Common myeloid progenitor, CD34-positive (primary cell): ENCODE measurements at regions not wholly inside any gene's neighbourhood (a gene's known extent, or its start where the extent isn't known, plus 50 kb on each side); places are given as distances from the start of the nearest gene placed in this dataset.
"Not testable (repeated sequence)": the region's sequence is repeated elsewhere in the genome, so short reads cannot be mapped to it uniquely, and the experiment has no call there.

Source experiments
- CTCF ChIA-PET: fragments of 350-600 bp; sonication (Branson Sonifier 250); formaldehyde crosslinking; loops from one replicate; lab custom pipeline; 2021; ENCODE audit warnings: antibody characterized with exemption; lab: Charles Lee
- POLR2A ChIA-PET: fragments of 350-600 bp; sonication (Branson Sonifier 250); formaldehyde crosslinking; loops from one replicate; lab custom pipeline; 2021; ENCODE audit warnings: antibody characterized with exemption; lab: Charles Lee
- DNase-seq, 3 donors: peaks; one replicate each; pipeline versions ENCODE4 v3.0.0 to v3.0.0-alpha.2; 2013
- H3K27ac ChIP-seq, 2 experiments: 1 replicate in 1 of 2; 2 replicates in 1 of 2; pipeline ENCODE4 v1.7.0; 2013; ENCODE audit warnings: inconsistent platforms in 2 of 2, low read length in 2 of 2, mild to moderate bottlenecking in 2 of 2, low read depth in 1 of 2, moderate library complexity in 1 of 2; ENCODE audit not compliant: severe bottlenecking in 2 of 2, insufficient read depth in 1 of 2, poor library complexity in 1 of 2
- H3K27me3 ChIP-seq, 5 experiments: replicated peaks in 2 of 5; 1 replicate in 3 of 5; 2 replicates in 2 of 5; pipeline versions ENCODE4 v1.6.1 to v1.7.0; 2013; ENCODE audit warnings: low read length in 4 of 5, mild to moderate bottlenecking in 2 of 5, moderate library complexity in 2 of 5, inconsistent platforms in 1 of 5; ENCODE audit not compliant: insufficient read depth in 5 of 5, control insufficient read depth in 4 of 5
- H3K36me3 ChIP-seq, 4 experiments: 1 replicate in 2 of 4; 2 replicates in 2 of 4; pipeline versions ENCODE4 v1.6.1 to v1.7.0; 2013; ENCODE audit warnings: low read length in 3 of 4, control low read depth in 1 of 4, mild to moderate bottlenecking in 1 of 4; ENCODE audit not compliant: control insufficient read depth in 4 of 4, insufficient read depth in 4 of 4
- H3K4me1 ChIP-seq, 4 experiments: 1 replicate in 3 of 4; 2 replicates in 1 of 4; pipeline versions ENCODE4 v1.6.1 to v1.7.1; 2013; ENCODE audit warnings: low read length in 3 of 4, mild to moderate bottlenecking in 3 of 4, control low read depth in 1 of 4, inconsistent platforms in 1 of 4, moderate library complexity in 1 of 4; ENCODE audit not compliant: control insufficient read depth in 4 of 4, insufficient read depth in 4 of 4; ENCODE audit errors: control extremely low read depth in 1 of 4
- H3K4me3 ChIP-seq, 7 experiments: 1 replicate in 4 of 7; 2 replicates in 3 of 7; pipeline versions ENCODE4 v1.5.1 to v1.7.0; 2013; ENCODE audit warnings: mild to moderate bottlenecking in 7 of 7, low read length in 6 of 7, moderate library complexity in 6 of 7, inconsistent platforms in 2 of 7, low read depth in 2 of 7, control low read depth in 1 of 7; ENCODE audit not compliant: insufficient read depth in 4 of 7, control insufficient read depth in 1 of 7; ENCODE audit errors: extremely low read depth in 1 of 7
- H3K9me3 ChIP-seq, 5 experiments: 1 replicate in 4 of 5; 2 replicates in 1 of 5; pipeline versions ENCODE4 v1.6.1 to v1.7.1; 2013; ENCODE audit warnings: low read length in 4 of 5, mild to moderate bottlenecking in 2 of 5, inconsistent platforms in 1 of 5, low read depth in 1 of 5, moderate library complexity in 1 of 5; ENCODE audit not compliant: control insufficient read depth in 4 of 5, insufficient read depth in 2 of 5; ENCODE audit errors: control extremely low read depth in 1 of 5
- WGBS: methylation state at CpG from one replicate; pipeline ENCODE4 v1.1.5; 2013; ENCODE audit not compliant: insufficient coverage; 5-methylcytosine and 5-hydroxymethylcytosine counted together

GRCh38 chr3:187880851-187881250 lies 135.6 kb upstream of the BCL6 start:
- Histone ChIP-seq H3K27ac (no peak overlapping the region), H3K9me3 (peaks cover 0 to 3% (median 0%) of the 10 kb centered on the region in 5 experiments), H3K4me1 (no peaks in the 10 kb centered on the region), H3K36me3 (no peaks in the 10 kb centered on the region), H3K4me3 (no peak overlapping the region), H3K27me3 (no peaks in the 10 kb centered on the region)
- ChIA-PET CTCF (no interaction called here), POLR2A (no interaction called here)
- no peak for DNase-seq
- 100% methylated on average over 1 of the region's 1 CpG for WGBS

- Histone ChIP-seq H3K27me3 (no peaks in the 10 kb centered on the region), H3K4me3 (no peak overlapping the region), H3K27ac (no peak overlapping the region), H3K4me1 (no peaks in the 10 kb centered on the region), H3K9me3 (peaks cover 0 to 5% (median 0%) of the 10 kb centered on the region in 5 experiments), H3K36me3 (no peaks in the 10 kb centered on the region)
- WGBS: 83% methylated on average over 1 of the region's 1 CpG
- ChIA-PET CTCF (no interaction called here), POLR2A (no interaction called here)
- DNase-seq: no peak
Measured at GRCh38 chr3:187888701-187889100, 143.4 kb upstream of the BCL6 start.

DNA sequence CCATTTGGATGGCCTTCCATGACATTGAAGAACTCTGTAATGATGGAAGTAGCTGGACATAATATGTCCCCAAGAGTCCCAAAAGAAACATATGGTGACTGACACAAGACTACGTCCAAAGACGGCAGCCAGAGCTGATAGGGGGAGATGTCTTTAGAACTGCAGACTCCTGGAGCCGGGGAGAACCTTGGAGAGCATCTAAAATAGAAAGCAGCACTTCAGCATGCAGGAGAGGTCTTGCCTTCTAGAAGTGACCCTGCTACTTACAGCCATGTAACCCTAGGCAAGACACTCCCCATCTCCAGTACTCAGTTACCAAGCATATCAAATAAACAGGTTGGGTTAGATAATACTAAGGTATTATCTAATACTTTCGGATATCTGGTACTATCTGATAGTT lies 143.8 kb upstream of the BCL6 start:
- Histone ChIP-seq H3K27ac (no peak overlapping the region), H3K9me3 (peaks cover 0 to 5% (median 0%) of the 10 kb centered on the region in 5 experiments), H3K4me3 (no peak overlapping the region), H3K4me1 (no peaks in the 10 kb centered on the region), H3K27me3 (no peaks in the 10 kb centered on the region), H3K36me3 (no peaks in the 10 kb centered on the region)
- POLR2A ChIA-PET: no interaction called here
- DNase-seq: no peak
- WGBS: 100% methylated on average over 3 of the region's 4 CpGs
- CTCF ChIA-PET: no interaction called here

DNA sequence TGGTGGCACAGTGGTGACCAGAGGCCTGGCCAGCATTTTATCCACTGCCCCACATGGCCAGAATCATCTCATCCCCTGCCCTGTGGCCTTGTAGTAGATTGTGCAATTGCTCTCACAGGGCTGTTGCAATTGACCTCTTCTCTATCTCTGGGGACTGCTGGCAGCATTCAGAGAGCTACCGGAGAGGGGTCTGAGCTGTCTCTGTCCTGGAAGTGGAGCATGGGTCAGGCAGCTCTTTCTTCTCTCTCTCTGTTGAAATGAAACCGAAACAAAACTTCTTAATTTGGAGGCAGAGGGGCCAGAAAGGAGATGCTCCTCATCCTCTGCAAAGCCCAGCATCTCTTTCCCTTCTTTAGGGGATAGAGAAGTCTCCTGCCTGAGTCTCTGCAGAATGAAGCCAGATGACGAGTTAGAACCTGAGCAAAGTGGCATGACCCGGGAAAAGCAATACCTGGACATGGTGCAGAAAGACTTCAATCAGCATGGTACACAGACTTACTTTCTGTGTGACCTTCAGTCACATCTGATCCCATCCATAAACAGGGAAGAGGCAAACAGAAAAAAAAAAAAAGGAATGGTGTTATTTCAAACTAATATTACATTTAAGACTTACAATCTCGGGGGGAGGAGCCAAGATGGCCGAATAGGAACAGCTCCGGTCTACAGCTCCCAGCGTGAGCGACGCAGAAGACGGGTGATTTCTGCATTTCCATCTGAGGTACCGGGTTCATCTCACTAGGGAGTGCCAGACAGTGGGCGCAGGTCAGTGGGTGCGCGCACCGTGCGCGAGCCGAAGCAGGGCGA lies 144.5 kb upstream of the BCL6 start:
- ChIA-PET POLR2A (no interaction called here), CTCF (no interaction called here)

GRCh38 chr3:187890405-187890752 lies 145.1 kb upstream of the BCL6 start:
- DNase-seq, H3K4me1 ChIP-seq, POLR2A ChIA-PET, CTCF ChIA-PET, H3K27me3 ChIP-seq, H3K36me3 ChIP-seq, H3K27ac ChIP-seq, H3K9me3 ChIP-seq, H3K4me3 ChIP-seq: not testable (repeated sequence)
- WGBS: 96% methylated on average over 11 of the region's 15 CpGs

More for the DNA sequence above, 144.5 kb upstream of the BCL6 start:
- H3K27me3 ChIP-seq: no peaks in the 10 kb centered on the region
- DNase-seq: no peak
- H3K4me1 ChIP-seq: no peaks in the 10 kb centered on the region
- peaks cover 0 to 5% (median 0%) of the 10 kb centered on the region in 5 experiments for H3K9me3 ChIP-seq
- 93% methylated on average over 3 of the region's 20 CpGs for WGBS
- no peak overlapping the region for H3K27ac ChIP-seq
- no peaks in the 10 kb centered on the region for H3K36me3 ChIP-seq
- no peak overlapping the region for H3K4me3 ChIP-seq

DNA sequence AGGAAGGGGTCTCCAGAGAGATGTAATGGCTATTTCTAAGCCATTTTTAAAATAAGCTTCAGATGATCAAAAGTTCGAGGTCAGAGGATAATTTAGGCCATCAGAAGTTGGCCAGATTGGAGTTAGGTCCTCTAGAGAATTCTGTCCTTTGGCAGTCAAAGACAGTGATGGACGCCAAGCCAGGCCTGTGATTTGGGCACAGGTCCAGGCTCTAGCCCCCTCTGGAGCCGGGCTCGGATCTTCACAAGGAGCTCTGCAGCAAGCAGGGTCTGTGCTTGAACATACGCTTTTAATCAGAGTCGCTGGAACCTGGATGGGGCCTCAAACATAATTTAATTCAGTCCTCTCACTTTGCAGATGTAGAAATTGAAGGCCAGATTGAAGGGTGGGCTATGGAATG lies 151.4 kb upstream of the BCL6 start:
- H3K9me3 ChIP-seq: no peaks in the 10 kb centered on the region
- H3K4me3 ChIP-seq: no peak overlapping the region
- POLR2A ChIA-PET: no interaction called here
- H3K27ac ChIP-seq: no peak overlapping the region
- no peaks in the 10 kb centered on the region for H3K27me3 ChIP-seq
- DNase-seq: no peak
- CTCF ChIA-PET: no interaction called here
- no peaks in the 10 kb centered on the region for H3K4me1 ChIP-seq
- 94% methylated on average over 4 of the region's 6 CpGs for WGBS
- no peaks in the 10 kb centered on the region for H3K36me3 ChIP-seq

DNA sequence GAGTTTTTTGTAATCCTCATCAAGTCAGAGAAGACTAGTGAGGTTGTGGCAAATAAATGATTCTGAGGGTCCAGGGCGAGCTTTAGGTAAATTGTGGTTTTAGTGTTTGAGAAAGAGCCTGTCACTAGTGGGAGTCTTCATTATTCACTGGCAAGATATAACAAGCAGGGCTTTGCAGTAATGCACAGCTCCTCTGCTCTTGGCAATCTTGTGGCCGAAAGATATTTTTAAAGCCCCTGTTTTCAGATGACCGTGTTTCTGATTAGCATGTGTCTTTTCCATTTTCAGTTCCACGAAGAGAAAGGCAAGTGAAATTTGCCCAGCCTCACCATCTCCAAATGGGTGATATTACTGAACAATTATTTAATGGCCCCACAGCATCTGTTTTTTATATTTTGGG lies 154.0 kb upstream of the BCL6 start:
- no peak for DNase-seq
- Histone ChIP-seq H3K4me1 (peaks cover 0 to 5% (median 0%) of the 10 kb centered on the region in 4 experiments), H3K36me3 (no peaks in the 10 kb centered on the region), H3K9me3 (peaks cover 0 to 5% (median 4%) of the 10 kb centered on the region in 5 experiments), H3K4me3 (no peak overlapping the region), H3K27me3 (no peaks in the 10 kb centered on the region), H3K27ac (no peak overlapping the region)
- CTCF ChIA-PET: no interaction called here
- 95% methylated on average over 3 of the region's 4 CpGs for WGBS
- POLR2A ChIA-PET: no interaction called here
